ENCODE measurements at regions not wholly inside any gene's neighbourhood (a gene's known extent, or its start where the extent isn't known, plus 50 kb on each side); places are given as distances from the start of the nearest gene placed in this dataset.
"Not testable (repeated sequence)": the region's sequence is repeated elsewhere in the genome, so short reads cannot be mapped to it uniquely, and the experiment has no call there.

DNA sequence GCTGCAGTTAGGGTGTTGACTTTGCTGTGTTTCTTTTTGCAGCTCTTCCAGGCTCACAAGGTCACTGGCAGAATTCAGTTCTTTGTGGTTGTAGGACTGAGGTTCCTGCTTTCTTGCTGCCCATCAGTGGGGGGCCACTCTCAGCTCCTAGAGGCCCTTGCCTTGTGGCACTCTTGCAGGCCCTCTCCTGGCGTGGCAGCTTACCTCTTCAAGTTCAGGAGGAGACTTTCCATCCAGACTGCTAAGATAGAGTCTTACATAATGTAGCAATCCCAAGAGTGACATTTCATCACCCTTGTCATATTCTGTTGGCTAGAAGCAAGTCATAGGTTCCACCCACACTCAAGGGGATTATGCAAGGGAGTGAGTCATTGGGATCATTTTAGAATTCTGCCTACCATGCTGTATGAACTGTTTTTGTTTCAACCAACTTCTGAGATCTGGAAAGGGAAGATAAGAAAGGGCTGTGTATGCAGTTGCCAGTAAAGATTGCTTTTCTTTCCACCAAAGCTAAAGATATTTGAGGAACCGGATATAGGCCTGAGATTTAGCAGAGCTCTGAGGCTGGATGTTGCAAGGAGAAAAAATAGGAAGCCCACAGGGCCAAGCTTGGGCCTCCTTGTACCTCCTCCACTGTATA, 91.7 kb downstream of the FAM72B start:
- TF ChIP-seq, protein P1, sequence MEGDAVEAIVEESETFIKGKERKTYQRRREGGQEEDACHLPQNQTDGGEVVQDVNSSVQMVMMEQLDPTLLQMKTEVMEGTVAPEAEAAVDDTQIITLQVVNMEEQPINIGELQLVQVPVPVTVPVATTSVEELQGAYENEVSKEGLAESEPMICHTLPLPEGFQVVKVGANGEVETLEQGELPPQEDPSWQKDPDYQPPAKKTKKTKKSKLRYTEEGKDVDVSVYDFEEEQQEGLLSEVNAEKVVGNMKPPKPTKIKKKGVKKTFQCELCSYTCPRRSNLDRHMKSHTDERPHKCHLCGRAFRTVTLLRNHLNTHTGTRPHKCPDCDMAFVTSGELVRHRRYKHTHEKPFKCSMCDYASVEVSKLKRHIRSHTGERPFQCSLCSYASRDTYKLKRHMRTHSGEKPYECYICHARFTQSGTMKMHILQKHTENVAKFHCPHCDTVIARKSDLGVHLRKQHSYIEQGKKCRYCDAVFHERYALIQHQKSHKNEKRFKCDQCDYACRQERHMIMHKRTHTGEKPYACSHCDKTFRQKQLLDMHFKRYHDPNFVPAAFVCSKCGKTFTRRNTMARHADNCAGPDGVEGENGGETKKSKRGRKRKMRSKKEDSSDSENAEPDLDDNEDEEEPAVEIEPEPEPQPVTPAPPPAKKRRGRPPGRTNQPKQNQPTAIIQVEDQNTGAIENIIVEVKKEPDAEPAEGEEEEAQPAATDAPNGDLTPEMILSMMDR (IDR thresholded peaks at IDR 0.05) = not testable (repeated sequence)
- not testable (repeated sequence) for TF ChIP-seq POLR2A (IDR thresholded peaks at IDR 0.05)

Measured in gastroesophageal sphincter (tissue), 3 donors.